ENCODE measurements at regions not wholly inside any gene's neighbourhood (a gene's known extent, or its start where the extent isn't known, plus 50 kb on each side); places are given as distances from the start of the nearest gene placed in this dataset.

DNA sequence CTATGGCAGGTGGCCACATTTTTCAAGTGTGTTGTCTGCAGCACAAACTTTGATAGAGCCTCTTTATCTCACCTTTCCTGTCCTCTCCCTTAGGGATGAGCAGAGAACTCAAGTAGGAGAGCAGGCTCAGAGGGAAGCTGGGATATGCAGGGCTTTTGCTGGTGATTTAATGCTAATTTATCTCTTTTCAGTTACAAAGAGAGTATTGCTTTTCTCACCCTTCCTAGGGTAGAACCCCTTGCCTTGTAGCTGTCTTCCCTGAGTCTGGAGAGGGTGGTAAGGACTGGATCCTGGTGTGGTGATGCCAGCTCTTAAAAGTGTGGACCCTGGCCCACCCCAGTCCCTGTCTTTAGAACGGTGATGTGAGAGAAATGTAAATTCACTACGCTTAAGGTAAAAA, 1061.4 kb downstream of the TYW1 start:
- TF ChIP-seq CTCF (IDR thresholded peaks at IDR 0.05; ENCODE audit: borderline replicate concordance, extremely low read depth, low read length, poor library complexity, severe bottlenecking) (no peak), EZH2 (IDR thresholded peaks at IDR 0.05; ENCODE audit: borderline replicate concordance, low read depth, low read length, severe bottlenecking) (no peak)

Measured in DND-41 (cell line).